GM20431 (cell line): ENCODE measurements at regions not wholly inside any gene's neighbourhood (a gene's known extent, or its start where the extent isn't known, plus 50 kb on each side); places are given as distances from the start of the nearest gene placed in this dataset.

Experiments
- in situ Hi-C: fragments of 300-500 bp; cut with MseI, MboI; formaldehyde crosslinking; loops from one replicate; pipeline ENCODE4 v1.15.0; 2020; ENCODE audit warnings: low sequenced_read_pairs; ENCODE audit not compliant: unreplicated experiment

- in situ Hi-C loops = no loop called here
Measured at GRCh38 chr4:179755322-179755721, 2313.1 kb upstream of the AGA start.

- in situ Hi-C loops = no loop called here
Measured at GRCh38 chr4:179757641-179758040, 2315.4 kb upstream of the AGA start.

GRCh38 chr4:179762840-179763239, 2320.6 kb upstream of the AGA start:
- in situ Hi-C loops = no loop called here

GRCh38 chr4:179766938-179767337, 2324.7 kb upstream of the AGA start:
- in situ Hi-C loops = no loop called here

GRCh38 chr4:179768996-179769395, 2326.8 kb upstream of the AGA start:
- in situ Hi-C loops = no loop called here

GRCh38 chr4:179797738-179798137, 2355.5 kb upstream of the AGA start:
- in situ Hi-C loops = no loop called here

GRCh38 chr4:179803857-179804256, 2361.6 kb upstream of the AGA start:
- in situ Hi-C loops = no loop called here

- in situ Hi-C loops = no loop called here
Measured at GRCh38 chr4:179804440-179804839, 2362.2 kb upstream of the AGA start.

GRCh38 chr4:179817317-179817716, 2375.1 kb upstream of the AGA start:
- in situ Hi-C loops = no loop called here

- in situ Hi-C loops = no loop called here
Measured at GRCh38 chr4:179823342-179823741, 2381.1 kb upstream of the AGA start.

GRCh38 chr4:179831274-179831673, 2389.0 kb upstream of the AGA start:
- in situ Hi-C loops = no loop called here

- in situ Hi-C loops = no loop called here
Measured at GRCh38 chr4:179836179-179837075, 2394.2 kb upstream of the AGA start.

- in situ Hi-C loops = no loop called here
Measured at GRCh38 chr4:179843370-179843769, 2399.8 kb upstream of the TENM3 start.

- in situ Hi-C loops = no loop called here
Measured at GRCh38 chr4:179855469-179855868, 2387.7 kb upstream of the TENM3 start.

GRCh38 chr4:179858221-179858620, 2385.0 kb upstream of the TENM3 start:
- in situ Hi-C loops = no loop called here

- in situ Hi-C loops = no loop called here
Measured at GRCh38 chr4:179867300-179867878, 2375.8 kb upstream of the TENM3 start.

GRCh38 chr4:179871726-179872125, 2371.5 kb upstream of the TENM3 start:
- in situ Hi-C loops = loop anchor here (10.0 kb wide), 1 partner anchor 803 kb away; no protein-coding TSS in a partner anchor

- in situ Hi-C loops = loop anchor here (10.0 kb wide), 1 partner anchor 802 kb away; no protein-coding TSS in a partner anchor
Measured at GRCh38 chr4:179872755-179873154, 2370.4 kb upstream of the TENM3 start.

- in situ Hi-C loops = no loop called here
Measured at GRCh38 chr4:179880756-179881155, 2362.4 kb upstream of the TENM3 start.

GRCh38 chr4:179894066-179894778, 2349.0 kb upstream of the TENM3 start:
- in situ Hi-C loops = no loop called here

GRCh38 chr4:179919587-179919986, 2323.6 kb upstream of the TENM3 start:
- in situ Hi-C loops = no loop called here
